GM12891 (cell line): ENCODE measurements at regions not wholly inside any gene's neighbourhood (a gene's known extent, or its start where the extent isn't known, plus 50 kb on each side); places are given as distances from the start of the nearest gene placed in this dataset.
"Not testable (repeated sequence)": the region's sequence is repeated elsewhere in the genome, so short reads cannot be mapped to it uniquely, and the experiment has no call there.

Source experiments
- POLR2A ChIP-seq: IDR thresholded peaks from 2 replicates; pipeline ENCODE4 v1.6.1; 2011; ENCODE audit warnings: low read depth, low read length, control low read depth
- POLR2AphosphoS5 ChIP-seq: IDR thresholded peaks from 2 replicates; pipeline ENCODE4 v1.6.1; 2011; ENCODE audit warnings: low read depth, low read length, control low read depth
- TAF1 ChIP-seq: IDR thresholded peaks from 2 replicates; pipeline ENCODE4 v1.6.1; 2011; ENCODE audit warnings: low read depth, low read length, control low read depth

DNA sequence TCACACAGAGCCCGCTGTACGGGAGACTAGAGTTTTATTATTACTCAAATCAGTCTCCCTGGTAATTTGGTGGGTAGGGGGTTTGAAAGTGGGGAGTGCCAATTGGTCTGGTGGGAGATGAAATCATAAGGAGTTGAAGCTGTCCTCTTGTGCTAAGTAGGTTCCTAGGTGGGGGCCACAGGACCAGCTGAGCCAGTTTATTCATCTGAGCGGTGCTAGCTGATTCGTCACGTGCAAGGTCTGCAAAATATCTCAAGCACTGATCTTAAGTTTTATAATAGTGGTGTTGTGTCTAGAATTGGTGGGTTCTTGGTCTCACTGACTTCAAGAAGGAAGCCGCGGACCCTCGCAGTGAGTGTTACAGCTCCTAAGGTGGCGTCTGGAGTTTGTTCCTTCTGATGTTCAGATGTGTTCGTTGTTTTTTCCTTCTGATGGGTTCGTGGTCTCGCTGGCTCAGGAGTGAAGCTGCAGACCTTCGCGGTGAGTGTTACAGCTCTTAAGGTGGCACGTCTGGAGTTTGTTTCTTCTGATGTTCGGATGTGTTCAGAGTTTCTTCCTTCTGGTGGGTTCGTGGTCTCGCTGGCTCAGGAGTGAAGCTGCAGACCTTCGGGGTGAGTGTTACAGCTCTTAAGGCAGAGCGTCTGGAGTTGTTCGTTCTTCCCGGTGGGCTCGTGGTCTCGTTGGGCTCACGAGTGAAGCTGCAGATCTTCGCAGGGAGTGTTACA lies 158.5 kb upstream of the GNAI1 start:
- not testable (repeated sequence) for TF ChIP-seq TAF1, POLR2A, POLR2AphosphoS5
